ENCODE measurements at regions not wholly inside any gene's neighbourhood (a gene's known extent, or its start where the extent isn't known, plus 50 kb on each side); places are given as distances from the start of the nearest gene placed in this dataset.

DNA sequence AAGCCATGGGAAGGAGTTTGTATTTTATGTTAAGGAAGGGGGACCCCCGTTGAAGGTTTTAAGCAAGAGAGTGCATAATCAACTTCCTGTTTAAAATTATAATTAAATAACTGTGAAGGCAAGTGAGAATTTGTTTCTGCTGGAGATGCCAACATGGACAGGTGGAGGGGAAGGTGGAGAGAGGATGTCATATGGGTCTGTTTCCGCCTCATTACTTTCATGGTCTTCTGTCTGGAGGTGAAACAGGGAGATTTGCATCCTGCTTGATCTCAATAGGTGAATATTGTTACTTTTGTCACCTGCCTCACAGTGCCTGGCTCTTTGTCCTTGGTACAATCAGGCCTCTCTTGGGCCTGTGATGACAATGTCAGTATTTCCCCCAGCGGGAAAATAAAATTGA lies 300.6 kb upstream of the LMCD1 start:
- H3K27me3 ChIP-seq = no peaks in the 10 kb centered on the region
- intact Hi-C loops (cut with DNase I) = no loop called here
- TF ChIP-seq CTCF (IDR thresholded peaks at IDR 0.05) = no peak
- H3K9me3 ChIP-seq = no peaks in the 10 kb centered on the region
- H3K36me3 ChIP-seq = no peaks in the 10 kb centered on the region
- no peak overlapping the region for H3K27ac ChIP-seq
- H3K9ac ChIP-seq (ENCODE audit: low read depth in 2 of 2, low read length in 2 of 2) = no peak overlapping the region
- no peak overlapping the region for H3K4me3 ChIP-seq
- no peaks in the 10 kb centered on the region for H3K4me1 ChIP-seq
- no peak for DNase-seq

- no peak overlapping the region for H3K9ac ChIP-seq (ENCODE audit: low read depth in 2 of 2, low read length in 2 of 2)
- no peak overlapping the region for H3K4me3 ChIP-seq
- no peaks in the 10 kb centered on the region for H3K4me1 ChIP-seq
- no peaks in the 10 kb centered on the region for H3K36me3 ChIP-seq
- H3K9me3 ChIP-seq = no peaks in the 10 kb centered on the region
- H3K27me3 ChIP-seq = no peaks in the 10 kb centered on the region
- DNase-seq = no peak
- intact Hi-C loops (cut with DNase I) = no loop called here
- TF ChIP-seq CTCF (IDR thresholded peaks at IDR 0.05) = no peak
- H3K27ac ChIP-seq = no peak overlapping the region
Measured at GRCh38 chr3:8201886-8202285, 299.7 kb upstream of the LMCD1 start.

DNA sequence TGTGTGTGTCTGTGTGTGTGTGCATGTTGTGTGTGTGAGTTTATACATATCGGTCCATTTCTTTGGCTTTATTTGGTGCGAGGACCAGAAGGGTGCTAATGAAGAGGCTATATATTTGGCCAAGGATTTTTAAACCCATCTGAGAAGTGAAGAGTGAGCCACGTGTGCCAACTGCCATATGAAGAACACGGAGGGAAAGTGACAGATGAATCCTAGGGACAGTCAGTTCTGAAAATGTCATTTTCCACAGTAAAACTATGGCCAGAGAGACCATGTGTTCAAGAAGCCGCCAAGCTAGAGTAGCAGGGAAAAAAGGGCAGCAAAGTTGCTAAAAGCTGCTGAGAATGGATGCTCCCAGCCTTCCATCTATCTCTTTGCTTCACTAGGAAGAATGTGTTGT lies 297.3 kb upstream of the LMCD1 start:
- no peak overlapping the region for H3K9ac ChIP-seq (ENCODE audit: low read depth in 2 of 2, low read length in 2 of 2)
- intact Hi-C loops (cut with DNase I) = no loop called here
- no peak overlapping the region for H3K4me3 ChIP-seq
- H3K27ac ChIP-seq = no peak overlapping the region
- no peaks in the 10 kb centered on the region for H3K9me3 ChIP-seq
- no peak for DNase-seq
- no peak for TF ChIP-seq CTCF (IDR thresholded peaks at IDR 0.05)
- no peaks in the 10 kb centered on the region for H3K36me3 ChIP-seq
- H3K4me1 ChIP-seq = no peaks in the 10 kb centered on the region
- H3K27me3 ChIP-seq = no peaks in the 10 kb centered on the region

GRCh38 chr3:8204853-8205650 lies 296.6 kb upstream of the LMCD1 start:
- H3K27ac ChIP-seq = no peak overlapping the region
- intact Hi-C loops (cut with DNase I) = no loop called here
- no peaks in the 10 kb centered on the region for H3K4me1 ChIP-seq
- H3K36me3 ChIP-seq = no peaks in the 10 kb centered on the region
- no peaks in the 10 kb centered on the region for H3K9me3 ChIP-seq
- H3K4me3 ChIP-seq = no peak overlapping the region
- H3K27me3 ChIP-seq = no peaks in the 10 kb centered on the region
- DNase-seq = no peak
- H3K9ac ChIP-seq (ENCODE audit: low read depth in 2 of 2, low read length in 2 of 2) = no peak overlapping the region
- TF ChIP-seq CTCF (IDR thresholded peaks at IDR 0.05) = no peak

DNA sequence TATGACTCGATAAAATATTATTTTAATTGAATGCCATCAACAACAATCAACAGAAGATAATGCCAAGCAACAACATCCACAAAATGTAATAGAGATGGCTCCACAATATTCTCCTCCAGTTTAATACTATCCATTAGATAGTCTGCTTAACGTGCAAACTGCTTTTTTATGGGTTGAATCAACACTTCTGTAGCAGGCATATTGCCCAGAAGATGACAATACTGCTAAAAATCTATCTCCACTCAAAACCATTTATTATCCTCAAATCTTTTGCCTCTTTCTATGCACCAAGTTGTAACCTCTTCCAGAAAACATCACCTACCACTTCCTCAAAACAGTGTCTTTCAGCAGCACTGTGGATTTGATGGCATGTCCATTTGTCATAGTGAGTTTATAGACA lies 295.7 kb upstream of the LMCD1 start:
- TF ChIP-seq CTCF (IDR thresholded peaks at IDR 0.05) = no peak
- Histone ChIP-seq H3K9ac (ENCODE audit: low read depth in 2 of 2, low read length in 2 of 2) (no peak overlapping the region), H3K36me3 (no peaks in the 10 kb centered on the region), H3K27ac (no peak overlapping the region), H3K27me3 (no peaks in the 10 kb centered on the region), H3K4me3 (no peak overlapping the region), H3K4me1 (no peaks in the 10 kb centered on the region), H3K9me3 (no peaks in the 10 kb centered on the region)
- no peak for DNase-seq
- intact Hi-C loops (cut with DNase I) = no loop called here
